ENCODE measurements at regions not wholly inside any gene's neighbourhood (a gene's known extent, or its start where the extent isn't known, plus 50 kb on each side); places are given as distances from the start of the nearest gene placed in this dataset.

DNA sequence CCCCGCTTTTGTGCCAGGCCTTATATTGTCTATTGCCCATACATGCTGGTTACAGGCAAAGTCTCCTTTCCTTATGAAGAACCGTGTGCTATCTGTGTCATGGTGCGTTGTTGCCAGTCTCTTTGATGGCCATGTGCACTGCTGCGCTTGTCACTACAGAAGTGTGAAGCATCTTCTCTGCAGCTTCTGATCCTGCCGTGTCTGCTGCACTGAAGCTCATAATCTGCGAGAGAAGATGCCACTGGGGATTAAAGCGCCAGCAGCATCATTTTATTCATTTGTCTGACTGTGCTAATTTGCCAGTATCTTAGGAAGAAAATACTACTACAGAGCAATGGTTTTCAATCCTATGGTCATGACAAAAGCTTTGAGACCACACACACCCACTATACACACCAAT, 330.1 kb downstream of the FAT3 start:
- no peak for TF ChIP-seq POLR2AphosphoS5 (IDR thresholded peaks at IDR 0.05; ENCODE audit: borderline replicate concordance, low read depth, low read length)
- TF ChIP-seq FOXP2 (optimal IDR thresholded peaks at IDR 0.05; ENCODE audit: control extremely low read depth, extremely low read length, insufficient read depth): no peak
- TF ChIP-seq EZH2 (IDR thresholded peaks at IDR 0.05): no peak

Data from SK-N-MC (cell line).